ENCODE measurements at regions not wholly inside any gene's neighbourhood (a gene's known extent, or its start where the extent isn't known, plus 50 kb on each side); places are given as distances from the start of the nearest gene placed in this dataset.

DNA sequence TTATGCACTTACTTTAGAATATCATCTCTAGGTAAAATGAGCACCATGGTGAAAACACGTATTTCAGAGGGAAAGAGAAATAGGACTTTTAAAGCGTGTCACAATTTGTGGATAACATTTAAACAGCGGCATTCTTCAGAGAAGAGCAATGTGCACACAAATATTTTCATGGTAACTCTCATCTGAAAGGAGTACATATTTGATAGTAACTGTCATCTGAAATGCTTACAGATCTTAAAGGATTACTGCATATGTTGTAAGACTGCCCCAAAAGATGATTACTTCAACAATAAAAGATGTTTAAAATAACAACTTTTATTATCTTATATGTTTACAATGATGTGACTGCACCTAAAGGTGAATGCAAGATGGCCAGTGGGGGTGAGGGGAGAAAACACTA, 408.8 kb downstream of the PLA2G4A start:
- DNase-seq = no peak

DNA sequence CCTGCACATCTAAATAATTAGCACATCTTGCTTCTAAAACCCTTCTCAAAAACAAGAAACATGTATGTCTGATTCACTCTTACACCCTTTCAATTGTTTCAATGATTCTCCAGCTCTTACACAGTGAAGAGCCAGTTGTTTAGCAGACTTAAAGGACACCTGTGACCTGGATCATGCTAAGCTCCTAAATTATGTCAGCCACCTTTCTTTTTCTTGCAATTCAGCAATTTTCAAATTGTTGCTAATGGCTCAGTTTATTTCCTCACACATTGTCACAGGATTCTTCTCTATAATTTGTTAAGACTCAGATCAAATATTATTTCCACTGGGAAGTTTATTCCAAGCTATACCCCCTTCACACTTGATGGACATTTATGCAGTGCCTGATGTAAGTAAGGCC, 413.2 kb downstream of the PLA2G4A start:
- DNase-seq = no peak

DNA sequence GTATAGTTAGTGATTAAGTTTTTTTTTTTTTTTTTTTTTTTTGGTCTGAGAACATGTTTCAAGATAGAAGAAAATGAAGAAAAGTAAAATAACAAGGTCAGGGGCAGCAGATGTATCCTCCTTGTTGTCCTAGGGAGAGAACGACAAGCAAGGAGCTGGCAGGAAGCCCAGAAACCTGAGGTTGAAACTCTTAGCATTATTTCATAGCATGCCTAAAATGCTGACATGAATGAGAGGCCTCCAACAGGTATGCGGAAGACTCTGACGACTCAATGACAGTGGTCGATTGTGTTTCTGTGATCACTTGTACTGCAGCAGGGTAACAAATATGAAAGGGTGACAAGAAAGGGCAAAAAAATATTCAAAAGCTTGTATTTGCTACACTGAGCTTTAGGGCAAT, 415.9 kb downstream of the PLA2G4A start:
- no peak for DNase-seq

DNA sequence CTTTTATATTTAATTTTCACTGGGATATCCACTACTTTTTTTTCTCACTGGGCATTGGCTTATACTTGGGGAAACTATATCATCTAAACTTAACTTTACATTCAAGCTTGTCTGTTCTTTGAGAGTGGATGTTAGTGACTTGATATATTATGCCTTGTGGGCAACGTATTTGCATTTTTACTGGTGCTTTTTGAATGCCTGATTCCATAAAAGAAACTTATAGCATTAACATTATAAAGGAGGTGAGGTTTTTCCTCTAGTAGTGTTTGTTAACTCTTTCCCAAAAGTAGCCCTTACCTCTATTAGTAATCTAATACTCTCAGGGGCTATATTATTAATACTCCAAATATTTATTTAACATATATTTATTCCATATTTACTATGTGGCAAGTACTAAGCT, 416.5 kb downstream of the PLA2G4A start:
- DNase-seq = no peak

DNA sequence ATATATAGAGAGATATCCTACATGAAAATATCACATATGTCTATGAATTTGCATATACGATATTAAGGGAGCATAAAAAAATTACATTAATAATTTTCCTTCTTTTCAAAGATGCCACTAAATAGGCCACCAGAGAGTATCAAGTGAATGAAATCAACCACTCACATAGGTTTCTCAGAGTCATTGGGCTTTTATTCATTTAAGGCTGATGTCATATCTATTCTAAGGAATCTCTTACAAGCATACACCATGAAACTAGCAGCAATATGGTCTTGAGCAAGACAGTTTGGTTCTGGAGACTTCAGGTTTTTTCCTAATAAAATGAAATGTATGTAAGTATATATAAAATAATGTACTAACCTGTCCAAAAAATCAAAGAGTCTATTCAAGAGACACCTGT, 420.4 kb downstream of the PLA2G4A start:
- no peak for DNase-seq

DNA sequence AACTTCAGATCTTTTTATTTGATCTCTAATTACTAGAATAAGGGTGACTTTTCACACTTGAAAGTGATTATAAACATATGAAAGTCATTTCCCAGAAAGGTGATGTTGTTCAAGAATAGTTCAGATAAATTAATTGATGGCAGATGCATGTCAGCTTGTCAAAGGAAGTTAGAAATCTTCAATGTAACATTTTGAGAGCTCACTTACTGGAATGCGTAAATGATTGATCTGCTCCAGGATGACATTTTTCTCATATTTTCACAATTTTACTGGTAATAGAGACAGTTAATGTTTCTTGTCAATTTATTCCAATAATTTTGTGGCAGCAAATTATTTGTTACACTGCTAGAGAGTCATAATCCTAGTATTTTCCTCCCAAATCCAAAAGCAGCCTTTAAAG, 424.2 kb downstream of the PLA2G4A start:
- DNase-seq = no peak

DNA sequence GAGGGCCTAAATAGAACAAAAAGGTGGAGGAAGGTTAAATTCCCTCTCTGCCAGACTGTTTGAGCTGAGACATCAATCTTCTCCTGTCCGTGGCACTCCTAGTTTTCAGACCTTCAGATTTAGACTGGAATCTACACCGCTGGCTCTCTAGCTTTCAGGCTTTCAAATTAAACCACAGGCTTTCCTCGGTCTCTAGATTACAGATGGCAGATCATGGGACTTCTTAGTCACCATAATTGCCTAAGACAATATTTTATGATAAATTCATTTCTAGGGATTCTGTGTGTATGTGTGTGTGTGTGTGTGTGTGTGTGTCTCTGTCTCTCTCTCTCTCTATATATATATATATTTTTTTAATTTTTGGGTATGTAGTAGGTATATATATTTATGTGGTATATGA, 428.7 kb downstream of the PLA2G4A start:
- no peak for DNase-seq

DNA sequence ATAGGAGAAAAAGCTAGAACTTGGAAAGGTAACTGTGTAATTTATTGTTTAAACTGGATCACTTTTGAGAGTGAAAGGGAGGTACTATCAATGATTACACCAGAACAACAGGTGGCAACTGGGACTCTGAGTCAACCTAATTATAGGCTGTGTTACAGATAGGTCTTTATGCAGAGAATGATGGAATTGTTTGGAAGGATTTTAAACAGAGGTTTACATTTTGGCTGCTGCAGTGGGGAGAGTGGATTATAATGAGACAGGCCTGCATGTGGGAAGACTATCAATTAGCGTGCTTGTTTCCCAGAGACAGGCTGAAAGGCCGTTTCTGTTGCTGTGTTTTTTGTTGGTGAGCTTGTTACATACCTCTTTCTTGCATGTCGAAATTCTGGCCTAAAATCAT, 432.9 kb downstream of the PLA2G4A start:
- DNase-seq = no peak

DNA sequence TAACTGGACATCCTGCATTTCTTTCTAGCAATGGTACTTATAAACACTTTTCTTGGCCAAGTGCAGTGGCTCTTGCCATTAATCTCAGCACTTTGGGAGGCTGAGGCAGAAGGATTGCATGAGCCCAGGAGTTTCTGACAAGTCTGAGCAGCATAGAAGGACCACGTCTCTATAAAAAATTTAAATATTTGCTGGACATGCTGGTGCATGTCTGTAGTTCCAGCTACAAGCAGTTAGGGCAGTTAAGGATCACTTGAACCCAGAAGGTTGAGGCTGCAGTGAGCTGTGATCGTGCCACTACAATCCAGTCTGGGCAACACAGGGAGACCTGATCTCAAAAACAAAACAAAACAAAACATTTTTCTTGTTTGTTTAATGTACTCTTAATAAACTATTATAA, 434.0 kb downstream of the PLA2G4A start:
- no peak for DNase-seq

DNA sequence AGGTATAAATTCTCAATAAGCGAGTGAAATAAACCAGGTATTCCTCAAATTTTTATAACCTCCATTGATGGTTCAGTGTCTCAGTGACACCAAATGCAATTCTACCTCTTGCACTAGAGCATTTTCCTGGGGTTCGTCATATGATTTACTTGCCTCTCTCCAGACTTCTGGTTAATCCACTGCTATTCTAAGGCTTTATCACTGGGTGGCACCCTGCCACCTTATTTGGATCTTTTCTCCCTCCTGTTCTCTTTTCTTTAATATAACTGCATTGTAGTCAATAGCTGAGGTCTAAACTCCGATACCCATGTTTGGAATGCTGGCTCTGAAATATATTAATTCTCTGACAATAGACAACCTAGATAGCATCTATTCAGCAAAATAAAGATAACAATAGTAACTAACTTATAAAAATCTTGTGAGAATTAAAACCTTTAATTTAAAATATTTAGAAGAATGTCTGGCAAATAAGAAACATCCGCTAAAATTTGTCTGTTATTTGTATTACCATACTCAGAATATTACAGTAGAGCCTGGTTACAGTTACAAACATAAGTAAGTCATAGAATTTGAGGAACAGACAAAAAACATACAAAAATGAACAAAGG, 436.4 kb downstream of the PLA2G4A start:
- no peak for DNase-seq

DNA sequence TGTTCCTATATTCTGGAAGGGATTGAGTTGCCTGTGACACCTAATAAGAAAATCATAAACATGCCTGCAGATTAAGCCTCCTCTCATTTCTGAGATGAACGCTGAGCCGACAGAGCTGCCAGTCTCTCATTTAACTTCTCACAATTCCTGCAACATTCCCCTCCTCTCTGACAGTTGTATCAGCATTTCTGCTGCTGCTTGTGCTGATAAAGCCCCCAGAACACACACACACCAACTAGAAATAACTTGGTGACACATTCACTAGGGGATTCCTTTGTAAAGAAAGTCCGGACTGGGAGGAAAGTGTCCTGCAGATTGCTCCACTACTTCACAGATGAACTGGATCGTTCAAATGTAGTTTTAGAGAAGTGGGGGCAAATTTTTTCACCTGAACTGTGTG, 437.3 kb downstream of the PLA2G4A start:
- no peak for DNase-seq

DNA sequence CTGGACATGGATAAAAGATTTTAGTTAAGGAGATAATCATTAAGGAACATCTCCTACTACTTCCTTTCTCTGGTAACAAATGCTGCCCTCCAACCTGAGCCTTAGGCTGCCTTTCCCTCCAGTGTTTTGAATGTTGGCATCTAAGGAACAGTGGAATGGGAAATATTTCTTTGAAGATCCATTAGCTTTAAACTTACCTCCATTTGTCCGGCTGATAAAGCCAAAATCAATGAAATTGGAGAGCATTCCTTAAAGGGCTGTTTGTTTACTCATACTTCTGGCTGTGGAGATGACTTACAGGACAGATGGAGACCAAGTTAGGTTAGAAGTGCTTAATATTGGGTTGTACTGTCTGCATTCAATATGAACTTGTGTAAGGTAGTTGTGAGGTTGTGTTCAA, 439.1 kb downstream of the PLA2G4A start:
- no peak for DNase-seq

DNA sequence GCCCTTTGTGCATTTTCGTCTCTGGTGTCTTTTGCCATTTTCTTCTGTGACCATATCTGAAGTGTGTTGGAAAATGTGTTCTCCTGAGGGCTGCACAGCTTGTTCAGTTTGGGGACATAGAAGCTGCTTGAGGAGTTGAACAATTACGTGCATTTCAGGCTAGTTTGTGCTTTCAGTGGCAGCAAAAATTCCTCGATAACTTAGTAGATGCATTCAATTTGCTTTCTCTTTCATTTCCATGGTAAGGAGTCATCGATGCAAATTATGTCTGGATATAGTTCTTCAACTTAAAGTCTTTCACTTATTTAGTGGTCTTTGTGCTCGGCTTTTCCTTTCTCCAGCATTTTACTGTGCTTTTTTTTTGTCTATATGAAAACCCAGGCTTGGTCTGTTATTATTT, 441.5 kb downstream of the PLA2G4A start:
- DNase-seq = no peak

DNA sequence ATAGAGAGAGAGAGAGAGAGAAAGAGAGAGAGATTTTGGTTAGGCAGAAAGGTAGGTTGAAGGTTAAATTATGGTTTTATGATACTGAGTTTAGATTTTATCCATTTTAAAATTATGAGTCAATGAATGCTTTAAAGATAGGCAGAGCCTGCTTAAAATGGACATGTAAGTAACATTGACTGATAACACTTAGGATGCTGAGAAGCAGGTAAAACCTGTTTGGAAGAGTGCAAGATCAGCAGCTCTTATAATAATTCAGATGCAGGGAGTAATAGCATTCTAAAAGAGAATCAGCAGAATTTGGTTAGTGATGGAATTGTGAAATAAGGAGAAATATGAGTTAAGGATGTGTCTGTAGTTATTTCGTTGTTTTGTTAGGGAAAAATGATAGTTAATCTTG, 446.6 kb downstream of the PLA2G4A start:
- DNase-seq = no peak

DNA sequence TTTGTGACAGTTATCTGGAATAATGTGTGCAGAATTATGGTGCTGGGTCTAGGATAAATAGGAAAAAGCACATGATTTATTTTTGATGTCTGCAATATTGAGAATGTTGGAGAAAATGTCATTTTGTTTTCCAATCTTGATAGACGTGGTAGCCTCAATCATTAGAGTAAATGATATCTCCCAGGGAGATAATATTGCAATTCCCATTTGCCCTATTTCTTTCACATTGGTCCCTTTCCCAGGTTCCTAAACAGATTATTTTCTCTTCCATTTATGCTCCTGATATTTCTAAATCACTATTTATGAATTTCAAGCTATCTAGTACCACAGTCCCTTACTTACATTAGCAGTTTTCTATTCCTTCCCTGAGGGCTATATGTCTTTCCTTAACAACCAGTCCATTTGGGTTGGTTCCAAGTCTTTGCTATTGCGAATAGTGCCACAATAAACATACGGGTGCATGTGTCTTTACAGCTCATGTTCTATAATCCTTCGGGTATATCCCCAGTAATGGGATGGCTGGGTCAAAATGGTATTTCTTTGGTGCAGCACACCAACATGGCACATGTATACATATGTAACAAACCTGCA, 447.3 kb downstream of the PLA2G4A start:
- DNase-seq = no peak

DNA sequence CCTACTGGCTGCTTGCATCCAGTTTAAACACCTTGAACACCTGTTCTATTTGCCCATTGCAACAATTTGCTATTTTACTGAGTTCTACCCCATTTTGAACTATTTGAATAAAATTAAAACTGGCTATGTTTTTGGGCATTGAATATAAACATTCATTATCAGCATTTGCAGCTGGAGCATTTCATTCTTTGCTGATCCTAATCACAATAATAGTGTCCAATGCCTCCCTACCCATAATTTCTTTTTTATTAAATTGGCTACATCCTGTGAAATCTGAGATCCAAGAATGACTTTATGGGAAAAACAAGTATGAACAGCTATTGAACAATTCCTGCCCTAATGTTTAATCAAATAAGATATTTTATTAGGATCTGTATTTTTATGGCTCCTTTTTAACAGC, 447.9 kb downstream of the PLA2G4A start:
- DNase-seq = no peak

DNA sequence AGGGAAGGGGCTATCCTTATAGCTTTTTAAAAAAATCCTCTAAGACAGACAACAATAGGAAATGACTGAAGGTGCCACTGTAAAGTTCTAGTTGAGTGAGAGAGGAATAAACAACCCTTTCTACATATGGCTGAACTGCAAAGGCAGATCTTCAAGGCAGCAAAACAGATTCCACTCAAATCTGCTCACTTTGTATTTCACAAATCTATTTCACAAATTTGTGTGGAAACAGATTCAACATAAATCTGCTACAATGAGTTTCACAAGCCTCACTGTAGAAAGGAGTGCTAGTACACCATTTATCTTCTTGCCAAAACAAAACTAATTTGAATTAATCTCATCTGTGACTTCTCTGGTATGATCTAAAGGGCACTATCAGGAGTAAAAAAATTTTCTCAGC, 451.3 kb downstream of the PLA2G4A start:
- DNase-seq = no peak

DNA sequence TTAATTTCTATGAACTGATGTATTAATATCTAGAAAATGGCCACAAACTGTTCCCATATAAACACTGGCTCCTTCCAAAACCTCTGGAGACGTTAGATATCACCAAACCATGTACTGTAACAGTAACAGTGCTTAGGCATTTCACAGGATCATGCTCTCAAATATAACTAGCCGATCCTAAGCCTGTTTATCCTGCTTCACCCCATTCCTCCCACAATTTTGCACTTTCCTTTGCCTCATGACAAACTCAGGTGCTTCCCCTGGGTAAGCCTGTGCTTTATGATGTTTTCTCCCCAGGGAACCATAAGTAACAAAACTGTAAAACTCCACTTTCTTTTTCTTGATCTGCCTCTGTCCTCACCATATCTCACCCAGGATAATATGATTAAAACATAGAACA, 452.3 kb downstream of the PLA2G4A start:
- DNase-seq = no peak

DNA sequence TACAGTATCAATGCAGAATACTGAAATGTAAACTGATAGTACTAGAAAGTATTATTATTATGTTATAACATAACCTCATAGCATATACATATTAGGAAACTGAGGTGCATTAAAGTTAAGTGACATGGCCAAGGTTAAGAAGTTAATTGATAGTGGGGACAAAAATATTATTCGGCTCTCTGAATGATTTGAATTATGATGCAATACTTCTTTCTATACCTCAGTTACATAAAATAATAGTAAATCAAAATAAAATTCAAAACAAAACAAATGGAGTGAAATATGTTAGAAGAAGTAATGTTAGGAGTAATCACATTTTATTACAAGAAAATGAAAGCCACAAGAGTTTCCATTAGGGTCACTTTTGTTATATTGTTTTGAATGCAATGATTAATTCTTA, 455.2 kb downstream of the PLA2G4A start:
- DNase-seq = no peak

DNA sequence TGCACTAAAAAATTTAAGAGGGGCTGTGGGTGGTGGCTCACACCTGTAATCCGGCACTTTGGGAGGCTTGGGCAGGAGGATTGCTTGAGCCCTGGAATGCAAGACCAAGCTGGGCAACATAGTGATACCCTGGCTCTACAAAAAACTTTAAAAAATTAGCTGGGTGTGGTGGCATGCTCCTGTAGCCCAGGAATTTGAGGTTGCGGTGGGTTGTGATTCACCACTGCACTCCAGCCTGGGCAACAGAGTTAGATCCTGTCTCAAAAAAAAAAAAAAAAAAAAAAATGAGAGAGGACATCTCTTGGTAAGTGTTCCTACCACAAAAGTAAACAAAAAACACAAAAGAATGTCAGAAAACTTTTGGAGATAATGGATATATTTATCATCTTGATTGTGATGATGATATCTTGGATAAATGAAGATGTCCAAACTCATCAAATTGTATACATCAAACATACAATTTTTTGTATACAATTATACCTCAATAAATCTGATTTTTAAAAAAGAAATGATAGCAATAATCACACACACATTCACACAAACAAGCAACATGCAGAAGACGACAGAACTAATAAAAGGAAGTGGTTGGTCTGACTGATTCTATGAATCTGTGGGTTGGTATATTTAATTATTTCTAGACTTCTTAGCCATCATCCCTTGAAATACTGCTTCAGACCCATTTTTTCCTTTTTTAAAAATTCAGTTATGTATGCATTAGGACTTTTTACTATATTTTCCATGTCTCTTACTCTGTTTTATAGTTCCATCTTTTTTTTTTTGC, 465.9 kb downstream of the PLA2G4A start:
- DNase-seq = no peak

DNA sequence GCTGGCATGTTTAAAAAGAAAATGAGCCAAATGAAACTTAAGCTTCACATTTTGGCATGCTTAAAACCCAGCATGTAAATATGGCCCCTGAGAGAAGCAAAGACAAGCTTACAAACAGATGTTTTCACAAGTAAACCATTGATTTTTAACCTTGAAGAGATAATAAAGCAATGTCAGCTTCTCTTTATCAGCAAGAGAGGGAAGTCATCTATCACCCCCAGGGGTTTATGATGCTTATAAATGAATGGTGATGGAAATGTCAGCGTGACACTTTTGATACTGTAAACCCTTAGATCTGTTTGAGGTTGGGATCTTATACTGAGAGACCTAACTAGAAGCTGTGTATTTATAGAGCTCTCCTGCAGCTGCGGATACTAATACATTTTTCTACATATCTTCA, 471.3 kb downstream of the PLA2G4A start:
- no peak for DNase-seq

DNA sequence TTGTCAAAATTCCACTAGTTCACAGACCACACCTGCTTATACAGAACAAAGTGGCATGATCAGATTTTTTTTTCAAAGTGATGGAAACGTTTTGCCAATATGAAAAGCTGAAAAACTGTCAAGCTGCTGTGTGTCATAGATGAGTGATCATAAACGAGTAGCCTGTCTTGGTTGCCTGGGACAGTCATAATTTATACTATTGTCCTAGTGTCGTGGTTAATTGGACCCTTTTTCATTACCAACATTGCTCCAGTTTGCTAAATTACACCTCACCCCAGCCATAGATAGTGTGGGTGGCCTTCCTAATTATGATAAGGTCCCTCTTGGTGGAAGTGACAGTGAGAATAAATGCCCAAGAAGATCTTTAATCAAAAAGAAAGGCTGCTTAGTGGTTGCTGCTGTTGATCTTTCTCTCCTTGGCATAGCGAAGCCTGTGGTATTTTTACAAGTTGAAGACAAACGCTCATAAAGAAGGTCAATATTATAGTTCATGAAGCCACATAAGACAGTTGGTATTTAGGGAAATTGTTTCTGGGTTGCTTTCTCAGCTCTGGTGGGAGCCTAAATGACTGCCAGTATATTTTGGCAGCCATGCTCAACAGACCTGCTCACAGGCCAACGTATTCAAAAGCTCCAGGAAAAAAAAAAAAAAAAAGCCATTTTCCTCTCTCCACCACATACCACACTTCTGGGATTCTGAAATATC, 478.1 kb downstream of the PLA2G4A start:
- DNase-seq = no peak

DNA sequence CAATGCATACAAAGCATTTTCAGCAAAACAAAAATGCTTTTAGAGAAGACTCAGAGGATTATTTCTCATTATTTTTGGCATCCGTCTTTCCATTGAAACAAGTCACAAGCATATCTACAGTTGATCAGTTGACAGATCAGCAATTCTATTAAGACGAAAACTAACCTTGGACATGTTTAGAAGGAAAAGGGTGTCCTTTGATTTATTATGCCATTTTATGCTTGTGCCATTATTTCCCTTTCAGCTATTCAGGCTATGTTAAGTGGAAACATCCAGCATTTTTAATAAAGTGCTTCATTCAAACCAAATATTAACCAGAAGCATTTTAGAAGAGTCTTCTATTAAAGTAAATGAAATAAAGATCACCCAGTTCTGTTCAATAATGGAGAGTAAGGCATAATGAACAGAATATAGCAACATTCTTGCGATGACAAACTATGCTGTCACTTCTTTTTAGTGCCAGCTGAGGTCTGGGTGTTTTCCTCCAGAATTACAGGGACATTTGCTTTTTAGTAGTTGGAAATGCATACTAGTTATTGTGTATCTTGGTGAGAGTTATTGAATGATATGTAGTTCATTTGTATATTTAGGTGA, 481.4 kb downstream of the PLA2G4A start:
- no peak for DNase-seq

DNA sequence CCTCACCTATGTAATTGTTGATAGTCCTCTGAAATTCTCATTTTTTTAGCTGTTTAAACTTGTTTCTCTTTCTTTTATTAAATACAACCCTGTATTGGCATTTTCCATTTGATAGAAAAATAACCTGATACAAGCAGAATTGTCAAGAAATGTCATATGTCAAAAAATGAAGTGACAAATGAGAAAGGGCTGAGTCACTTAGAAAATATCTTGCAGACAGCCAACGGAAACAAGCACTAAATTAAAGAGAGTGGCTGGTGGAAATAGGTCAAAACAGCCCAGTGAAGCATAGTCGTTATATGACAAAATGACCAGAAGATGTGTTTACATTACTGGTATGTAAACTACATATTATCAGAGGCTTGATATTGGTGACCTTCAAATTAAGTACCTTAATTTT, 484.4 kb downstream of the PLA2G4A start:
- no peak for DNase-seq
